GM18508 (cell line): ENCODE measurements at regions not wholly inside any gene's neighbourhood (a gene's known extent, or its start where the extent isn't known, plus 50 kb on each side); places are given as distances from the start of the nearest gene placed in this dataset.

ENCODE experiments used
- ATAC-seq: cut with Tn5 transposase; IDR thresholded peaks from one replicate; pipeline ENCODE4 v1.9.1; 2021; ENCODE audit warnings: moderate number of reproducible peaks; ENCODE audit not compliant: insufficient read depth, unreplicated experiment

GRCh38 chr10:2874963-2875362, 192.4 kb upstream of the PFKP start:
- ATAC-seq, result no peak

GRCh38 chr10:2873769-2874168, 193.6 kb upstream of the PFKP start:
- ATAC-seq, result no peak

GRCh38 chr10:2871673-2872219, 195.6 kb upstream of the PFKP start:
- no peak for ATAC-seq

- ATAC-seq, result no peak
Observed at GRCh38 chr10:2870654-2871053, 196.7 kb upstream of the PFKP start.

- no peak for ATAC-seq
Observed at GRCh38 chr10:2867788-2868299, 199.5 kb upstream of the PFKP start.

GRCh38 chr10:2866569-2866968, 200.8 kb upstream of the PFKP start:
- no peak for ATAC-seq

- ATAC-seq, result no peak
Observed at GRCh38 chr10:2861632-2862210, 205.6 kb upstream of the PFKP start.

- no peak for ATAC-seq
Observed at GRCh38 chr10:2858452-2858851, 208.9 kb upstream of the PFKP start.

GRCh38 chr10:2856598-2856997, 210.8 kb upstream of the PFKP start:
- ATAC-seq, result no peak

- ATAC-seq, result no peak
Observed at GRCh38 chr10:2852574-2853323, 214.6 kb upstream of the PFKP start.

- ATAC-seq, result no peak
Observed at GRCh38 chr10:2851566-2851965, 215.8 kb upstream of the PFKP start.

- no peak for ATAC-seq
Observed at GRCh38 chr10:2850202-2850601, 217.1 kb upstream of the PFKP start.

GRCh38 chr10:2844925-2845324, 222.4 kb upstream of the PFKP start:
- no peak for ATAC-seq

GRCh38 chr10:2839081-2839725, 228.1 kb upstream of the PFKP start:
- ATAC-seq, result no peak

GRCh38 chr10:2837674-2838073, 229.7 kb upstream of the PFKP start:
- ATAC-seq, result no peak

- ATAC-seq, result no peak
Observed at GRCh38 chr10:2836921-2837662, 230.3 kb upstream of the PFKP start.

GRCh38 chr10:2834214-2834613, 233.1 kb upstream of the PFKP start:
- no peak for ATAC-seq

- ATAC-seq, result no peak
Observed at GRCh38 chr10:2831509-2831908, 235.8 kb upstream of the PFKP start.

GRCh38 chr10:2828741-2829140, 238.6 kb upstream of the PFKP start:
- ATAC-seq, result no peak

- no peak for ATAC-seq
Observed at GRCh38 chr10:2826675-2827074, 240.7 kb upstream of the PFKP start.

GRCh38 chr10:2825841-2826240, 241.5 kb upstream of the PFKP start:
- ATAC-seq, result no peak
